ENCODE measurements at regions not wholly inside any gene's neighbourhood (a gene's known extent, or its start where the extent isn't known, plus 50 kb on each side); places are given as distances from the start of the nearest gene placed in this dataset.

- H4K91ac ChIP-seq (ENCODE audit: insufficient read depth, low read depth, low read length), result no peak overlapping the region
- intact Hi-C loops (cut with micrococcal nuclease) (no loop called here), dilution Hi-C loops (cut with HindIII; ENCODE audit: low sequenced_read_pairs, unreplicated experiment) (no loop called here), in situ Hi-C loops (cut with MboI; ENCODE audit: low sequenced_read_pairs) (no loop called here)
- H2BK120ac ChIP-seq (ENCODE audit: low read depth, low read length), result no peak overlapping the region
- H3K79me1 ChIP-seq (ENCODE audit: low read depth in 1 of 2, low read length in 2 of 2), result no peaks in the 10 kb centered on the region
- WGBS, 2 experiments (ENCODE audit: extremely low coverage in 2 of 2, insufficient read length in 1 of 2), result no CpG with 5 or more reads among the region's 6 CpGs
- DNase-seq (no peak), ATAC-seq (ENCODE audit: low read depth) (no peak)
- H3K4ac ChIP-seq (ENCODE audit: low read depth, low read length), result no peak overlapping the region
- BruUV-seq (replicated peaks), result no TSS peak
- no peak overlapping the region for H3K27ac ChIP-seq (ENCODE audit: insufficient read depth, low read length)
- no peak overlapping the region for H3K23ac ChIP-seq (ENCODE audit: low read depth, low read length)
- no peaks in the 10 kb centered on the region for H3K9me3 ChIP-seq (ENCODE audit: control insufficient read depth, insufficient read depth, low read length)
- no peak overlapping the region for H4K5ac ChIP-seq (ENCODE audit: low read depth, low read length)
- H4K8ac ChIP-seq (ENCODE audit: low read depth in 2 of 2, low read length in 2 of 2), result no peak overlapping the region
- ChIA-PET CTCF (no interaction called here), POLR2A (ENCODE audit: unreplicated experiment) (no interaction called here)
- H3K18ac ChIP-seq (ENCODE audit: low read depth, low read length), result no peak overlapping the region
- no peak overlapping the region for H2AFZ ChIP-seq (replicated peaks; ENCODE audit: low read length, poor library complexity)
- H3K27me3 ChIP-seq (ENCODE audit: control insufficient read depth, insufficient read depth, low read length), result peaks cover 8% of the 10 kb centered on the region; the same call in 1 of the 2 replicates
- H3K9ac ChIP-seq (ENCODE audit: low read depth, low read length), result no peak overlapping the region
- H2BK5ac ChIP-seq (ENCODE audit: low read depth, low read length, poor library complexity, severe bottlenecking), result no peak overlapping the region
- no peak overlapping the region for H2BK15ac ChIP-seq (ENCODE audit: low read depth, low read length)
- no peak overlapping the region for H3K14ac ChIP-seq (replicated peaks; ENCODE audit: low read depth, low read length)
- H4K20me1 ChIP-seq (ENCODE audit: insufficient read depth, low read length), result no peaks in the 10 kb centered on the region
- no peak overlapping the region for H3K56ac ChIP-seq (ENCODE audit: extremely low read depth, insufficient read depth, low read length)
- H2AK5ac ChIP-seq (ENCODE audit: low read depth, low read length), result no peak overlapping the region
- no peak overlapping the region for H2BK20ac ChIP-seq (ENCODE audit: low read depth, low read length)
- H3K36me3 ChIP-seq (ENCODE audit: control insufficient read depth, insufficient read depth, low read length), result no peaks in the 10 kb centered on the region
- TF ChIP-seq CEBPB (IDR thresholded peaks at IDR 0.05; ENCODE audit: low read depth, low read length) (no peak), BHLHE40 (IDR thresholded peaks at IDR 0.05; ENCODE audit: low read depth, low read length) (no peak), SMC3 (IDR thresholded peaks at IDR 0.05; ENCODE audit: low read depth, low read length) (no peak), USF2 (IDR thresholded peaks at IDR 0.05; ENCODE audit: low read depth, low read length) (no peak), CHD1 (IDR thresholded peaks at IDR 0.05; ENCODE audit: low read depth, low read length) (no peak), ELK1 (IDR thresholded peaks at IDR 0.05; ENCODE audit: borderline replicate concordance, low read depth, low read length) (no peak), RFX5 (IDR thresholded peaks at IDR 0.05; ENCODE audit: low read depth, low read length) (no peak), MXI1 (IDR thresholded peaks at IDR 0.05; ENCODE audit: borderline replicate concordance, low read depth, low read length) (no peak), RCOR1 (IDR thresholded peaks at IDR 0.05; ENCODE audit: insufficient replicate concordance, low read length) (no peak), FOS (IDR thresholded peaks at IDR 0.05; ENCODE audit: low read depth, low read length) (no peak), CTCF (conservative IDR thresholded peaks at IDR 0.05; ENCODE audit: low read depth, low read length) (no peak), MAFK (IDR thresholded peaks at IDR 0.05; ENCODE audit: low read depth, low read length) (no peak)
- H3K9me1 ChIP-seq (ENCODE audit: insufficient read depth, low read length), result no peaks in the 10 kb centered on the region
- no peak overlapping the region for H2AK9ac ChIP-seq (replicated peaks; ENCODE audit: low read depth, low read length, poor library complexity)
- no peak overlapping the region for H3K4me2 ChIP-seq (ENCODE audit: low read depth, low read length)
- H3K4me3 ChIP-seq (ENCODE audit: insufficient read depth, low read depth, low read length), result no peak overlapping the region
- H3K4me1 ChIP-seq (ENCODE audit: control insufficient read depth, insufficient read depth, low read length), result no peaks in the 10 kb centered on the region; the same call in 1 of the 2 replicates
Observed at GRCh38 chr9:20031836-20032235, 243.0 kb upstream of the SLC24A2 start.
